ENCODE measurements at regions not wholly inside any gene's neighbourhood (a gene's known extent, or its start where the extent isn't known, plus 50 kb on each side); places are given as distances from the start of the nearest gene placed in this dataset.
"Not testable (repeated sequence)": the region's sequence is repeated elsewhere in the genome, so short reads cannot be mapped to it uniquely, and the experiment has no call there.

GRCh38 chrX:76509775-76510174 lies 82.3 kb downstream of the MAGEE1 start:
- no peak overlapping the region for H3K4me3 ChIP-seq (ENCODE audit: low read depth, low read length)
- DNase-seq (ENCODE audit: low read depth), result no peak
- no peak for TF ChIP-seq CTCF (conservative IDR thresholded peaks at IDR 0.05; ENCODE audit: low read depth, low read length)

- no peak for DNase-seq (ENCODE audit: low read depth)
- no peak for TF ChIP-seq CTCF (conservative IDR thresholded peaks at IDR 0.05; ENCODE audit: low read depth, low read length)
- no peak overlapping the region for H3K4me3 ChIP-seq (ENCODE audit: low read depth, low read length)
These were observed 90.0 kb downstream of the MAGEE1 start for GRCh38 chrX:76517544-76517943.

- no peak overlapping the region for H3K4me3 ChIP-seq (ENCODE audit: low read depth, low read length)
- DNase-seq (ENCODE audit: low read depth), result no peak
- TF ChIP-seq CTCF (conservative IDR thresholded peaks at IDR 0.05; ENCODE audit: low read depth, low read length), result no peak
These were observed 93.0 kb downstream of the MAGEE1 start for GRCh38 chrX:76520273-76521054.

- DNase-seq (ENCODE audit: low read depth); H3K4me3 ChIP-seq (ENCODE audit: low read depth, low read length): not testable (repeated sequence)
These were observed 108.2 kb downstream of the MAGEE1 start for GRCh38 chrX:76535675-76536074.

- TF ChIP-seq CTCF (conservative IDR thresholded peaks at IDR 0.05; ENCODE audit: low read depth, low read length), result no peak
- no peak for DNase-seq (ENCODE audit: low read depth)
- no peak overlapping the region for H3K4me3 ChIP-seq (ENCODE audit: low read depth, low read length)
These were observed 111.3 kb downstream of the MAGEE1 start for GRCh38 chrX:76538860-76539259.

- not testable (repeated sequence) for H3K4me3 ChIP-seq (ENCODE audit: low read depth, low read length); DNase-seq (ENCODE audit: low read depth)
These were observed 115.9 kb downstream of the MAGEE1 start for GRCh38 chrX:76543381-76543780.

GRCh38 chrX:76550016-76550415 lies 122.5 kb downstream of the MAGEE1 start:
- no peak for TF ChIP-seq CTCF (conservative IDR thresholded peaks at IDR 0.05; ENCODE audit: low read depth, low read length)
- no peak for DNase-seq (ENCODE audit: low read depth)
- H3K4me3 ChIP-seq (ENCODE audit: low read depth, low read length), result no peak overlapping the region

GRCh38 chrX:76555269-76555668 lies 127.8 kb downstream of the MAGEE1 start:
- no peak for DNase-seq (ENCODE audit: low read depth)
- no peak overlapping the region for H3K4me3 ChIP-seq (ENCODE audit: low read depth, low read length)
- no peak for TF ChIP-seq CTCF (conservative IDR thresholded peaks at IDR 0.05; ENCODE audit: low read depth, low read length)

Measured in choroid plexus epithelial cell (primary cell).